KMS-11 (cell line): ENCODE measurements at regions not wholly inside any gene's neighbourhood (a gene's known extent, or its start where the extent isn't known, plus 50 kb on each side); places are given as distances from the start of the nearest gene placed in this dataset.

Source experiments
- H2AFZ ChIP-seq: fragments of 200-600 bp; sonication (generic); 2 replicates; pipeline ENCODE4 v1.6.1; 2016; ENCODE audit warnings: antibody characterized with exemption, mixed run types, low read depth
- H3K27ac ChIP-seq: fragments of 200-600 bp; sonication (generic); 2 replicates; pipeline ENCODE4 v1.6.1; 2016; ENCODE audit warnings: mild to moderate bottlenecking, mixed run types
- H3K27me3 ChIP-seq: fragments of 200-600 bp; sonication (generic); 2 replicates; pipeline ENCODE4 v1.6.1; 2017; ENCODE audit warnings: mild to moderate bottlenecking, low read depth, mixed run types, moderate library complexity; ENCODE audit not compliant: insufficient read depth
- H3K36me3 ChIP-seq: fragments of 200-600 bp; sonication (generic); 2 replicates; pipeline ENCODE4 v1.6.1; 2017; ENCODE audit warnings: mild to moderate bottlenecking, mixed run types; ENCODE audit not compliant: insufficient read depth
- H3K4me1 ChIP-seq: fragments of 200-600 bp; sonication (generic); 2 replicates; pipeline ENCODE4 v1.6.1; 2016; ENCODE audit warnings: mild to moderate bottlenecking, low read depth, mixed run types; ENCODE audit not compliant: poor library complexity, severe bottlenecking
- H3K4me2 ChIP-seq: fragments of 200-600 bp; sonication (generic); 2 replicates; pipeline ENCODE4 v1.7.0; 2016; ENCODE audit warnings: mild to moderate bottlenecking, mixed run types
- H3K4me3 ChIP-seq: fragments of 200-600 bp; sonication (generic); IDR thresholded peaks from 2 replicates; pipeline ENCODE4 v1.6.1; 2017; ENCODE audit warnings: low read depth, low read length, mixed read lengths; ENCODE audit not compliant: insufficient read depth
- H3K79me2 ChIP-seq: fragments of 200-600 bp; sonication (generic); 2 replicates; pipeline ENCODE4 v1.6.1; 2016; ENCODE audit warnings: low read depth, mixed run types; ENCODE audit not compliant: insufficient read depth
- H3K9ac ChIP-seq: fragments of 200-600 bp; sonication (generic); 2 replicates; pipeline ENCODE4 v1.6.1; 2016; ENCODE audit warnings: mild to moderate bottlenecking, mixed run types
- H4K20me1 ChIP-seq: fragments of 200-600 bp; sonication (generic); 2 replicates; pipeline ENCODE4 v1.6.1; 2016; ENCODE audit warnings: mild to moderate bottlenecking, mixed run types; ENCODE audit not compliant: insufficient read depth
- TF ChIP-seq, protein P1 (sequence below): fragments of 200-600 bp; sonication (generic); conservative IDR thresholded peaks from 2 replicates; pipeline ENCODE4 v1.6.1; 2017; ENCODE audit warnings: low read depth, mild to moderate bottlenecking, antibody characterized with exemption, low read length, moderate library complexity, mixed read lengths

GRCh38 chr7:145031162-145031561 lies 195.3 kb upstream of the TPK1 start:
- TF ChIP-seq, protein P1, sequence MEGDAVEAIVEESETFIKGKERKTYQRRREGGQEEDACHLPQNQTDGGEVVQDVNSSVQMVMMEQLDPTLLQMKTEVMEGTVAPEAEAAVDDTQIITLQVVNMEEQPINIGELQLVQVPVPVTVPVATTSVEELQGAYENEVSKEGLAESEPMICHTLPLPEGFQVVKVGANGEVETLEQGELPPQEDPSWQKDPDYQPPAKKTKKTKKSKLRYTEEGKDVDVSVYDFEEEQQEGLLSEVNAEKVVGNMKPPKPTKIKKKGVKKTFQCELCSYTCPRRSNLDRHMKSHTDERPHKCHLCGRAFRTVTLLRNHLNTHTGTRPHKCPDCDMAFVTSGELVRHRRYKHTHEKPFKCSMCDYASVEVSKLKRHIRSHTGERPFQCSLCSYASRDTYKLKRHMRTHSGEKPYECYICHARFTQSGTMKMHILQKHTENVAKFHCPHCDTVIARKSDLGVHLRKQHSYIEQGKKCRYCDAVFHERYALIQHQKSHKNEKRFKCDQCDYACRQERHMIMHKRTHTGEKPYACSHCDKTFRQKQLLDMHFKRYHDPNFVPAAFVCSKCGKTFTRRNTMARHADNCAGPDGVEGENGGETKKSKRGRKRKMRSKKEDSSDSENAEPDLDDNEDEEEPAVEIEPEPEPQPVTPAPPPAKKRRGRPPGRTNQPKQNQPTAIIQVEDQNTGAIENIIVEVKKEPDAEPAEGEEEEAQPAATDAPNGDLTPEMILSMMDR: no peak
- Histone ChIP-seq H4K20me1 (no peaks in the 10 kb centered on the region), H2AFZ (no peak overlapping the region), H3K27me3 (no peaks in the 10 kb centered on the region), H3K79me2 (no peaks in the 10 kb centered on the region), H3K4me2 (no peak overlapping the region), H3K4me3 (no peak overlapping the region), H3K36me3 (no peaks in the 10 kb centered on the region; the same call in 1 of the 2 replicates), H3K9ac (no peak overlapping the region), H3K27ac (no peak overlapping the region), H3K4me1 (no peaks in the 10 kb centered on the region)

DNA sequence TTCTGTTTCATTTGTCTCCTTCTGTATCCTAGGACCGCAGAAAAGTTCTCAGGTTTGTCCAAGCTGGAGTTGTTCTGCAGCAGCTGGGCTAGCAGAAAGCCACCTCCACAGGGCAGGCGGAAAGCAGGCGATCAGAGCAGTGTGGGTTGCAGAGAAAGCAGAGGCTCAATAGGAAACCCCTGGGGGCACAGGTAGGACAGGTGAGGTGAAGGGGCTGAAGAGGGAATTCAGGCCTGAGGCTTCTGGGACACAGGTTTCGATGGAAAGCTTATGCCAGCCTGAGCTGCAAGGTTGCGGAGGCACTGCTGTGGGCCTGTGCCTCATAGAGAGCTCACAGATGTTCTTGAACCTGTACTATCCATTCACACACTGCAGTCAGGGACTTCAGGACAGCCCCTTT lies 194.9 kb upstream of the TPK1 start:
- Histone ChIP-seq H2AFZ (no peak overlapping the region), H3K4me2 (no peak overlapping the region), H4K20me1 (no peaks in the 10 kb centered on the region), H3K9ac (no peak overlapping the region), H3K27me3 (no peaks in the 10 kb centered on the region), H3K79me2 (no peaks in the 10 kb centered on the region), H3K27ac (no peak overlapping the region), H3K4me3 (no peak overlapping the region), H3K36me3 (no peaks in the 10 kb centered on the region; the same call in 1 of the 2 replicates), H3K4me1 (no peaks in the 10 kb centered on the region)
- TF ChIP-seq, protein P1: no peak

DNA sequence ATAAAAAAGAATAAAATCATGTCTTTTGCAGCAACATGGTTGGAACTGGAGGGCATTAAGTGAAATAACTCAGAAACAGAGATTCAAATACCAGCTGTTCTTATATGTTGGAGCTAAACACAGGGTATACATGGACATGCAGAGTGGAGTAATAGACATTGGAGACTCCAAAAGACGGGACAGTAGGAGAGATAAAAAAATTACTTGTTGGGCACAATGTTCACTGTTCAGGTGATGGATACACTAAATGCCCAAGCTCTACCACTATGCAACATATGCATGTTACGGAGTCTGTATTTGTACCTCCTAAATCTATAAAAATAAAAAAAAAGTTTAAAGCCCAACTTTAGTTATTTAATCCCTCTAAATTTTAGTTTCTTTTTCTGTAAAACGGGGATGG lies 184.6 kb upstream of the TPK1 start:
- H3K4me3 ChIP-seq: no peak overlapping the region
- TF ChIP-seq, protein P1: no peak
- H2AFZ ChIP-seq: no peak overlapping the region
- H3K4me1 ChIP-seq: no peaks in the 10 kb centered on the region
- no peak overlapping the region for H3K27ac ChIP-seq
- no peak overlapping the region for H3K9ac ChIP-seq
- H3K27me3 ChIP-seq: no peaks in the 10 kb centered on the region
- H3K4me2 ChIP-seq: no peak overlapping the region
- H3K79me2 ChIP-seq: no peaks in the 10 kb centered on the region
- no peaks in the 10 kb centered on the region for H3K36me3 ChIP-seq
- H4K20me1 ChIP-seq: no peaks in the 10 kb centered on the region

- Histone ChIP-seq H3K79me2 (no peaks in the 10 kb centered on the region), H3K9ac (no peak overlapping the region), H3K4me3 (no peak overlapping the region), H3K36me3 (no peaks in the 10 kb centered on the region), H3K4me1 (no peaks in the 10 kb centered on the region), H3K27ac (no peak overlapping the region), H3K4me2 (no peak overlapping the region), H4K20me1 (no peaks in the 10 kb centered on the region), H3K27me3 (no peaks in the 10 kb centered on the region), H2AFZ (no peak overlapping the region)
- TF ChIP-seq, protein P1: no peak
These were observed 180.2 kb upstream of the TPK1 start for GRCh38 chr7:145016068-145016467.
